Adipocyte (in vitro differentiated cells): ENCODE measurements at regions not wholly inside any gene's neighbourhood (a gene's known extent, or its start where the extent isn't known, plus 50 kb on each side); places are given as distances from the start of the nearest gene placed in this dataset.

ENCODE experiments used
- DNase-seq: peaks from one replicate; pipeline ENCODE4 v3.0.0-alpha.2; 2015; ENCODE audit warnings: low read depth
- H3K27me3 ChIP-seq: replicated peaks from 2 replicates; pipeline ENCODE4 v1.7.0; 2013; ENCODE audit warnings: mild to moderate bottlenecking, low read length, moderate library complexity; ENCODE audit not compliant: control insufficient read depth, insufficient read depth
- H3K36me3 ChIP-seq: 2 replicates; pipeline ENCODE4 v1.7.0; 2013; ENCODE audit warnings: low read length, mild to moderate bottlenecking, moderate library complexity; ENCODE audit not compliant: control insufficient read depth, insufficient read depth, severe bottlenecking
- H3K4me1 ChIP-seq: 2 replicates; pipeline ENCODE4 v1.7.0; 2013; ENCODE audit warnings: mild to moderate bottlenecking, low read length, moderate library complexity; ENCODE audit not compliant: control insufficient read depth, insufficient read depth
- H3K4me3 ChIP-seq: 2 replicates; pipeline ENCODE4 v1.7.0; 2013; ENCODE audit warnings: mild to moderate bottlenecking, low read length, moderate library complexity
- H3K9ac ChIP-seq: 2 replicates; pipeline ENCODE4 v1.7.0; 2013; ENCODE audit warnings: mild to moderate bottlenecking, low read length, moderate library complexity
- H3K9me3 ChIP-seq: 2 replicates; pipeline ENCODE4 v1.7.0; 2013; ENCODE audit warnings: mild to moderate bottlenecking, low read length, moderate library complexity; ENCODE audit not compliant: control insufficient read depth

DNA sequence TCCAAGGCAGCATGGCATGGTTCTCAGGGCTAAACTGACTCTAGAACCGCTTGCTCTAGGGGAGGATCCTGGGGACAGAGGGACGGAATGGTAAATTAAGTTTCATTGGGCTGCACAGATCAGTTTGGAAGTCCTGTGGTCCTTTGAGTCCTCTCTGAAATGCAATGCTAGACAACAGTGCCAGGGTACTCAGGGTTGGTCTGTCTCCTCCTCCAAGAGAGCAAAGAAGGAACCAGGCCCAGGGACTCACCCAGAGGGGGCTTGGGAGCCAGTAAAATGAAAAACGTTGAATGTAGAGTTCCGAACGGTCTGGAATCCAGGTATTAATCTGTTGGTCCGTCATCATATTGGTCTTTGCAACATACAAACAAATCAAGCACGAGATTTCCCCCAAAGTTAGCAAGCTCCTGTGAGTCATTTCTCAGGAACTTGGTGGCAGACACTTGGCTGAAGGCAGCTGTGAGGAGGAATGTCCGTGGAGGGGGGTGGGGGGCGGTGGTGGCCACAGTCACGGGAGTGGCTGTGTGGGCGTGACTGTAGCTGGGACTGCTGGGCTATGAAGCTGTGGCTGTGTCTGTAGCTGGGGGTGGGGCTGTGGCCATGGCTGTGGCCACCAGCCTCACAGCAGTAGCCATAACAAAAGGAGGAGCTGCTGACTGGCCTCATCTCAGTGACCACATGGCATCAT is 361.0 kb downstream of the SHQ1 start:
- Histone ChIP-seq H3K27me3 (no peaks in the 10 kb centered on the region), H3K36me3 (no peaks in the 10 kb centered on the region), H3K4me1 (peaks cover 58% of the 10 kb centered on the region), H3K4me3 (peak overlapping the region; percentile 31), H3K9me3 (no peaks in the 10 kb centered on the region), H3K9ac (peak overlapping the region; percentile 59)
- peak; percentile 91 for DNase-seq

- no peaks in the 10 kb centered on the region for H3K9me3 ChIP-seq
- peak; percentile 20 for DNase-seq
- H3K4me3 ChIP-seq, result no peak overlapping the region
- H3K4me1 ChIP-seq, result peaks cover 45% of the 10 kb centered on the region
- H3K27me3 ChIP-seq, result peaks cover 4% of the 10 kb centered on the region
- no peaks in the 10 kb centered on the region for H3K36me3 ChIP-seq
- no peak overlapping the region for H3K9ac ChIP-seq
Observed at GRCh38 chr3:72485641-72486040, 362.6 kb downstream of the SHQ1 start.

- H3K9ac ChIP-seq, result no peak overlapping the region
- H3K27me3 ChIP-seq, result peaks cover 5% of the 10 kb centered on the region
- no peaks in the 10 kb centered on the region for H3K36me3 ChIP-seq
- H3K4me3 ChIP-seq, result no peak overlapping the region
- no peak for DNase-seq
- H3K4me1 ChIP-seq, result peaks cover 41% of the 10 kb centered on the region
- no peaks in the 10 kb centered on the region for H3K9me3 ChIP-seq
Observed at GRCh38 chr3:72483554-72484104, 364.6 kb downstream of the SHQ1 start.

DNA sequence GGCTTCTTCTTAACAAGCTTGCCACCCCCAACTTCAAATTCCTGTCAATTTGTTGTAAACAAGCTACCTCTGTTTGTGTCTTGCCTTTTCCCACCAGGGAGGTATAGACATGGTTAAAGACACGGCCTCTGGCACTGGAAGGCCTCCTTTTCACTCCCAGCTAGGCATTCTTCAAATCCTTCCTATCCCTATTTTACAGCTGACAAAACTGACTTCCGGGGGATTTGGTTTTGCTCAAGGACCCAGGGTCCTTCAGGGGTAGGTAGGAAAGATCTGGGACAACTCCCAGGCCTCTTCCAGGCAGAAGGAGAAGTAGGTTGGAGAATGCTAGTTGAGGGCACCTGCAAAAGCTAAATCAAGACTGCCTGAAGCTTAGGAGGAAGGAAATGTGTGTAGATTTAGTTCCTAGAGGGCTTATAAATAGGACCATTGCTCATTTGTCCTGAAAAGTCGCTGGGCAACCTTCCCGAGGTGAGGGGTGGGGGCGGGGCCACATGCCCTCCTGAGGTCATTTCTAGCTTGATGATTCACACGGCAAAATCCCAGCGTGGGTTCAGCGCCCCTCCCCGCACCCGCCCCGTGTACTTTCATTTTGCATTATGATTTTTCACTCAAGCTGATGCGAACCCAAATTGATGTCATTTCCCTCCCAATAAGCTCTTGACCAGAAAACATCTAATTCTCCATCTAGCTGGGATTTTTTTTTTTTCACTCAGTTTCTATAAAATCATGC is 365.5 kb downstream of the SHQ1 start:
- peak; percentile 76 for DNase-seq
- Histone ChIP-seq H3K9ac (no peak overlapping the region), H3K4me1 (peaks cover 33% of the 10 kb centered on the region), H3K4me3 (peak overlapping the region; percentile 58), H3K27me3 (peaks cover 5% of the 10 kb centered on the region), H3K36me3 (no peaks in the 10 kb centered on the region), H3K9me3 (no peaks in the 10 kb centered on the region)

DNA sequence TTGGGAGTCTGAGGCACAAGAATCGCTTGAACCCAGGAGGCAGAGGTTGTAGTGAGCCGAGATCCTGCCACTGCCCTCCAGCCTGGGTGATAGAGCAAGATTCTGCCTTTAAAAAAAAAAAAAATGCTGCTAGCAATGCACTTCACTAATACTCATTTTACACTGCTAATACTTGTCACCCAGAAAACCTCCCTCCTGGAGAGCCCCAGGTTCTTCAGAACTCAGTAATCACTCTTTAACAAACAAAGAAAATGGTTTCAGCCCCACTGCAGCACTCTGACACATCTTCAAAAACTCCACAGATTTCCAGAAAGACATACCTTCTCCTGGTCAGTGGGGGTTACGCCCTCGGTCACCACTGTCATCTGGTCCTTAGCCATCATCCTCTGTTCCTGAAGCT is 366.7 kb downstream of the SHQ1 start:
- Histone ChIP-seq H3K4me1 (peaks cover 21% of the 10 kb centered on the region), H3K9ac (no peak overlapping the region), H3K4me3 (no peak overlapping the region), H3K27me3 (peaks cover 5% of the 10 kb centered on the region), H3K9me3 (no peaks in the 10 kb centered on the region), H3K36me3 (no peaks in the 10 kb centered on the region)
- no peak for DNase-seq

DNA sequence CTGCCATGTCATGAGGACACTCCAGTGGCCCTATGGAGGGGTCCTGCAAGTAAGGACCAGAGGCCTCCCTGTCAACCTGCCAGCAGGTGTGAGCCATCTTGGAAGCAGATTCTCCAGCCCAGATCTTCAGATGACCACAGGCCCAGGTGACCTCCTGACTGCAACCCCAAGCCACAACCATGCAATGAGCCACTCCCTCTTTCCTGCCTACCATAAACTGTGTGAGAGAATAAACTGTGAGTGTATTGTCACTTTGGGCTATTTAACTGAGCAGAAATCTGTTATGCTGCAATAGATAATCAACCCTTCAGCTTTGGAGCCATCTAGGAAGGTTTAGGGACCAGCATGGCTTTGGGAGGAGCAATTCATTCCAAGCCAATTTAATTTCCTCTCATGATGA is 367.9 kb downstream of the SHQ1 start:
- Histone ChIP-seq H3K4me3 (no peak overlapping the region), H3K36me3 (no peaks in the 10 kb centered on the region), H3K4me1 (peaks cover 11% of the 10 kb centered on the region), H3K27me3 (peaks cover 5% of the 10 kb centered on the region), H3K9me3 (no peaks in the 10 kb centered on the region), H3K9ac (no peak overlapping the region)
- no peak for DNase-seq

GRCh38 chr3:72479651-72480215 is 368.5 kb downstream of the SHQ1 start:
- H3K36me3 ChIP-seq, result no peaks in the 10 kb centered on the region
- no peak overlapping the region for H3K9ac ChIP-seq
- H3K4me3 ChIP-seq, result no peak overlapping the region
- H3K4me1 ChIP-seq, result peaks cover 15% of the 10 kb centered on the region
- peaks cover 5% of the 10 kb centered on the region for H3K27me3 ChIP-seq
- H3K9me3 ChIP-seq, result no peaks in the 10 kb centered on the region
- no peak for DNase-seq

DNA sequence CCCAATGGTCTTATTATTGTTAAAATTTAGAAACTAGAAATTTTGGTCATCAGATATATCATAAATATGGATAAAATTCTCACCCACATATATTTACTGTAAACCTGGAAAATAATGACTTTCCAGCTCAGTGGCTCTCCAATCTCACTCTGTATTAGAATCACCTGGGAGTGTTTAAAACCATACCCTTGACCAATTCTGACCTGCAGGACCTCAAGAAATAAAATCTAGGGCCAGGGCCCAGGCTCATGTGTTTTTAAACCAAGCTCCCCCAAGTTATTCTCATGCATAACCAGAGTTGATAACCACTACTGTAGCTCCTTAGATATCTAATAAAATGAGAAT is 372.1 kb downstream of the SHQ1 start:
- peaks cover 15% of the 10 kb centered on the region for H3K27me3 ChIP-seq
- no peaks in the 10 kb centered on the region for H3K36me3 ChIP-seq
- no peak overlapping the region for H3K4me3 ChIP-seq

DNA sequence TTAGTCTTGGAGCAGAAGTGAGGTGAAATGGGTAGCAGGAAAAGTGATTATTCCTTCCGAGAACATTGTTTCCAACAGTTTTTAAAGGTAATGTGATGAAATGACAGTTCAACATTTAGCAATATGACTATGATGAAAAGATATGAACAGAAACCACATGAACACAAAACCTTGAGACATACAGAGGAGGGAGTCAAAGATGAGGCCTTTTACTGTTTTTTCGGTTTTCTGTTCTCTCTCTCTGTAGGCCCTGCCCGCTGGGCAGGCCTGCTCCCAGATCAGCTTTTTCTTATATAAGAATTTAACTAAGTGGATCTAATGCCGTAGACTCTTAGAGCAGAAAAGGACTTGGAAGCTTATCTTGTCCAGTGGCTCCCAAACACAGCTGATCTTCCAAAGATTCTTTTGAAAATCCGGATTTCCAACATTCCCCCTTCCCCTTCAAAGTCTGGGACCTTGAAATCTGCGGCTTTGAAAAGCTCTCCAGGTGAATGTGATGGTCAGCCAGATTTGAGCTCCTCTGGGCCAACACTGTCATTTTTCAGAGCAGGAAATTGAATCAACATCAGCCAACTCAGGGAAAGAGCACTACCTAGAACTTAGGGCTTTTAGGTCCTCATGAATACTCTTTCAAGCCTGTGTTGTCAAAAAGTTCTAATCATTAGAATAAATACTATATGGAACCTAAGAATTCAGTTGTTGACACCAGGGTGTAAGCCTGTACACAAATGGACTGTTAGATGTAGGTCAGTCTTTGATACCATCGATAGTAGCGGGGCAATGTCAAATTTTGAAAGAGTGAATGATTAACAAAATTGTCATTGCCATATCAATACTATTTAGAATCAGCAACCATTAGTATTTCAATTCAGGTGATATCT is 372.7 kb downstream of the SHQ1 start:
- Histone ChIP-seq H3K4me1 (peaks cover 8% of the 10 kb centered on the region), H3K9me3 (peaks cover 2% of the 10 kb centered on the region), H3K4me3 (no peak overlapping the region), H3K27me3 (peaks cover 16% of the 10 kb centered on the region), H3K36me3 (no peaks in the 10 kb centered on the region), H3K9ac (no peak overlapping the region)
- peak; percentile 33 for DNase-seq

More for the DNA sequence above, 372.1 kb downstream of the SHQ1 start:
- H3K4me1 ChIP-seq, result peaks cover 8% of the 10 kb centered on the region
- no peak overlapping the region for H3K9ac ChIP-seq
- peaks cover 2% of the 10 kb centered on the region for H3K9me3 ChIP-seq
- no peak for DNase-seq

GRCh38 chr3:72474775-72475174 is 373.5 kb downstream of the SHQ1 start:
- peaks cover 8% of the 10 kb centered on the region for H3K4me1 ChIP-seq
- peaks cover 2% of the 10 kb centered on the region for H3K9me3 ChIP-seq
- H3K9ac ChIP-seq, result no peak overlapping the region
- no peak for DNase-seq
- H3K4me3 ChIP-seq, result no peak overlapping the region
- H3K36me3 ChIP-seq, result no peaks in the 10 kb centered on the region
- H3K27me3 ChIP-seq, result peaks cover 20% of the 10 kb centered on the region

GRCh38 chr3:72473156-72473555 is 375.1 kb downstream of the SHQ1 start:
- Histone ChIP-seq H3K27me3 (peaks cover 23% of the 10 kb centered on the region), H3K4me1 (peaks cover 8% of the 10 kb centered on the region), H3K4me3 (no peak overlapping the region), H3K9ac (no peak overlapping the region), H3K36me3 (no peaks in the 10 kb centered on the region), H3K9me3 (peaks cover 2% of the 10 kb centered on the region)
- DNase-seq, result no peak
